HFF-Myc (cell line): ENCODE measurements at regions not wholly inside any gene's neighbourhood (a gene's known extent, or its start where the extent isn't known, plus 50 kb on each side); places are given as distances from the start of the nearest gene placed in this dataset.

ENCODE experiments used
- DNase-seq: peaks from one replicate; pipeline ENCODE4 v3.0.0-alpha.2; 2011; ENCODE audit warnings: low read depth; ENCODE audit errors: extremely low read depth
- H3K4me3 ChIP-seq: replicated peaks from 2 replicates; pipeline ENCODE4 v1.5.1; 2011; ENCODE audit warnings: low read depth, mild to moderate bottlenecking, control low read depth, low read length
- CTCF ChIP-seq: IDR thresholded peaks from 2 replicates; pipeline ENCODE4 v1.5.1; 2012; ENCODE audit warnings: mild to moderate bottlenecking, low read depth, low read length, control low read depth; ENCODE audit errors: missing control alignments

- no peak for TF ChIP-seq CTCF
- no peak overlapping the region for H3K4me3 ChIP-seq
- DNase-seq: no peak
These were observed 325.1 kb upstream of the ADAMTS16 start for GRCh38 chr5:4815002-4815401.

- DNase-seq: no peak
- TF ChIP-seq CTCF: no peak
- no peak overlapping the region for H3K4me3 ChIP-seq
These were observed 322.4 kb upstream of the ADAMTS16 start for GRCh38 chr5:4817767-4818166.

GRCh38 chr5:4831325-4831724 lies 308.8 kb upstream of the ADAMTS16 start:
- TF ChIP-seq CTCF: no peak
- no peak overlapping the region for H3K4me3 ChIP-seq
- no peak for DNase-seq

- no peak for TF ChIP-seq CTCF
- no peak for DNase-seq
- H3K4me3 ChIP-seq: no peak overlapping the region
These were observed 307.7 kb upstream of the ADAMTS16 start for GRCh38 chr5:4832471-4832870.

GRCh38 chr5:4833104-4833738 lies 306.9 kb upstream of the ADAMTS16 start:
- TF ChIP-seq CTCF: no peak
- H3K4me3 ChIP-seq: no peak overlapping the region
- no peak for DNase-seq

- H3K4me3 ChIP-seq: no peak overlapping the region
- TF ChIP-seq CTCF: no peak
- no peak for DNase-seq
These were observed 302.6 kb upstream of the ADAMTS16 start for GRCh38 chr5:4837489-4838058.

- no peak for TF ChIP-seq CTCF
- no peak for DNase-seq
- H3K4me3 ChIP-seq: no peak overlapping the region
These were observed 294.9 kb upstream of the ADAMTS16 start for GRCh38 chr5:4845221-4845620.
